Astrocyte (in vitro differentiated cells and primary cell): ENCODE measurements at regions not wholly inside any gene's neighbourhood (a gene's known extent, or its start where the extent isn't known, plus 50 kb on each side); places are given as distances from the start of the nearest gene placed in this dataset.

Experiments used
- EZH2 ChIP-seq: IDR thresholded peaks from 2 replicates; pipeline ENCODE4 v1.6.1; 2012; ENCODE audit warnings: mild to moderate bottlenecking, low read length, inconsistent platforms; ENCODE audit not compliant: insufficient read depth
- TF ChIP-seq, protein P1 (sequence below): IDR thresholded peaks from 2 replicates; pipeline ENCODE4 v1.5.1; 2011; ENCODE audit warnings: low read depth, mild to moderate bottlenecking, inconsistent platforms, low read length, moderate library complexity; ENCODE audit not compliant: insufficient read depth

DNA sequence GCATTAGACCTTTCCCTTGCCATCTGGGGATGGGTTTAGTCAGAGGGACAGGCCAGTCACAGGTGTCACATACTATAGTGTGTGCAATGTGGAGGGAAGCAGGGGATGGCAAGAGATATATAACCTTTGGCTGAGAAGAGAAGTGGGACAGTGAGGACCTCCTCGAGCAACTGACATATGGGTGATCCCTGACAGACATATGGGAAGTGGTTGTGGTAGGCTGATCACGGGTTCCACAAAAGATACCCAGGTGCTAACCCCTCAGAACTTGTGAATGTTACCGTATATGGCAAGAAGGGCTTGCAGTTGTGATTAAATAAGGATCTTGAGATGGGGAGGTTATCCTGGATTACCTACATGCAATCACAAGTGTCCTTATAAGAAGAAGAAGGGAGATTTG is 188.1 kb upstream of the MPHOSPH6 start:
- TF ChIP-seq, protein P1, sequence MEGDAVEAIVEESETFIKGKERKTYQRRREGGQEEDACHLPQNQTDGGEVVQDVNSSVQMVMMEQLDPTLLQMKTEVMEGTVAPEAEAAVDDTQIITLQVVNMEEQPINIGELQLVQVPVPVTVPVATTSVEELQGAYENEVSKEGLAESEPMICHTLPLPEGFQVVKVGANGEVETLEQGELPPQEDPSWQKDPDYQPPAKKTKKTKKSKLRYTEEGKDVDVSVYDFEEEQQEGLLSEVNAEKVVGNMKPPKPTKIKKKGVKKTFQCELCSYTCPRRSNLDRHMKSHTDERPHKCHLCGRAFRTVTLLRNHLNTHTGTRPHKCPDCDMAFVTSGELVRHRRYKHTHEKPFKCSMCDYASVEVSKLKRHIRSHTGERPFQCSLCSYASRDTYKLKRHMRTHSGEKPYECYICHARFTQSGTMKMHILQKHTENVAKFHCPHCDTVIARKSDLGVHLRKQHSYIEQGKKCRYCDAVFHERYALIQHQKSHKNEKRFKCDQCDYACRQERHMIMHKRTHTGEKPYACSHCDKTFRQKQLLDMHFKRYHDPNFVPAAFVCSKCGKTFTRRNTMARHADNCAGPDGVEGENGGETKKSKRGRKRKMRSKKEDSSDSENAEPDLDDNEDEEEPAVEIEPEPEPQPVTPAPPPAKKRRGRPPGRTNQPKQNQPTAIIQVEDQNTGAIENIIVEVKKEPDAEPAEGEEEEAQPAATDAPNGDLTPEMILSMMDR, result no peak
- TF ChIP-seq EZH2, result no peak
